ENCODE measurements at regions not wholly inside any gene's neighbourhood (a gene's known extent, or its start where the extent isn't known, plus 50 kb on each side); places are given as distances from the start of the nearest gene placed in this dataset.

DNA sequence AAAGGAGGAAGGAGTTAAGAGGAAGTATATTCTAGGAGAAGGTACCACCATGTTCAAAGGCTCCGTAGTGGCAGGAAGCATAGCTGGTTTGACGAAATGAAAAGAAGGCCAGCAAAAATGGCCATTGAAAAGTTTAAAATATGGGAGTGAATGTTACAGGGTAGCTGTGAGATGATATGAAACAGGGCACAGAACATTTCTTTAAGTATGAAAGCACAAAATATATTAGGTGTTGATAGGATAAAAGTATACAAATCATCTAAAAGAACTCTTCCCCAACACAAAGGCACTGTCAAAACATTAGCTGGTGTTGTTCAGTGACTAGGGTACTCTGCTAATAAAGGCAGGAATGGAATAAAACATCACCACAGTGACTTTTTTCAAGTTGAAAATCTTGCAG is 216.2 kb downstream of the LRRN1 start:
- Mint-ChIP-seq H3K9me3 (ENCODE audit: insufficient read depth) (peaks cover 2% of the 10 kb centered on the region), H3K4me1 (peaks cover 12% of the 10 kb centered on the region), H3K27ac (no peak overlapping the region), H3K27me3 (no peaks in the 10 kb centered on the region), H3K4me3 (no peak overlapping the region)
- Histone ChIP-seq H3K9me3 (ENCODE audit: control extremely low read depth in 1 of 3, control insufficient read depth in 2 of 3, insufficient read depth in 1 of 3, low read length in 2 of 3) (peaks cover 0 to 6% (median 0%) of the 10 kb centered on the region in 3 donors), H3K36me3 (replicated peaks in 1 of 2; ENCODE audit: control extremely low read depth in 1 of 2, control insufficient read depth in 1 of 2, extremely low read depth in 1 of 2, insufficient read depth in 2 of 2, low read length in 1 of 2) (no peaks in the 10 kb centered on the region), H3K4me3 (ENCODE audit: control extremely low read depth in 1 of 5, extremely low read depth in 1 of 5, insufficient read depth in 1 of 5, low read depth in 2 of 5, low read length in 4 of 5) (no peak overlapping the region), H3K27ac (ENCODE audit: low read length in 2 of 2) (no peak overlapping the region), H3K79me2 (ENCODE audit: control insufficient read depth, insufficient read depth, low read length) (no peaks in the 10 kb centered on the region), H3K27me3 (replicated peaks in 1 of 4; ENCODE audit: control extremely low read depth in 1 of 4, control insufficient read depth in 3 of 4, insufficient read depth in 4 of 4, low read length in 3 of 4) (no peaks in the 10 kb centered on the region), H4K20me1 (ENCODE audit: control insufficient read depth, insufficient read depth, low read length, poor library complexity, severe bottlenecking) (no peaks in the 10 kb centered on the region), H3K4me1 (ENCODE audit: control insufficient read depth in 2 of 2, insufficient read depth in 2 of 2, low read length in 2 of 2) (peaks cover 4 to 9% of the 10 kb centered on the region in 2 donors), H3K4me2 (replicated peaks; ENCODE audit: low read depth, low read length, poor library complexity, severe bottlenecking) (peak overlapping the region; percentile 1), H2AFZ (ENCODE audit: insufficient read depth, low read depth, low read length, poor library complexity, severe bottlenecking) (no peak overlapping the region), H3K9ac (ENCODE audit: low read length) (no peak overlapping the region)
- POLR2A ChIA-PET, result no interaction called here
- intact Hi-C loops (cut with micrococcal nuclease), result no loop called here
- CTCF ChIA-PET, result interaction anchor here (1.7 kb wide), 1 partner anchor 16 kb away, joined by 3 read pairs; no protein-coding TSS in a partner anchor
- WGBS (ENCODE audit: insufficient coverage), result 21% methylated on average over 2 of the region's 2 CpGs
- TF ChIP-seq, protein P1, sequence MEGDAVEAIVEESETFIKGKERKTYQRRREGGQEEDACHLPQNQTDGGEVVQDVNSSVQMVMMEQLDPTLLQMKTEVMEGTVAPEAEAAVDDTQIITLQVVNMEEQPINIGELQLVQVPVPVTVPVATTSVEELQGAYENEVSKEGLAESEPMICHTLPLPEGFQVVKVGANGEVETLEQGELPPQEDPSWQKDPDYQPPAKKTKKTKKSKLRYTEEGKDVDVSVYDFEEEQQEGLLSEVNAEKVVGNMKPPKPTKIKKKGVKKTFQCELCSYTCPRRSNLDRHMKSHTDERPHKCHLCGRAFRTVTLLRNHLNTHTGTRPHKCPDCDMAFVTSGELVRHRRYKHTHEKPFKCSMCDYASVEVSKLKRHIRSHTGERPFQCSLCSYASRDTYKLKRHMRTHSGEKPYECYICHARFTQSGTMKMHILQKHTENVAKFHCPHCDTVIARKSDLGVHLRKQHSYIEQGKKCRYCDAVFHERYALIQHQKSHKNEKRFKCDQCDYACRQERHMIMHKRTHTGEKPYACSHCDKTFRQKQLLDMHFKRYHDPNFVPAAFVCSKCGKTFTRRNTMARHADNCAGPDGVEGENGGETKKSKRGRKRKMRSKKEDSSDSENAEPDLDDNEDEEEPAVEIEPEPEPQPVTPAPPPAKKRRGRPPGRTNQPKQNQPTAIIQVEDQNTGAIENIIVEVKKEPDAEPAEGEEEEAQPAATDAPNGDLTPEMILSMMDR (IDR thresholded peaks at IDR 0.05), result no peak
- TF ChIP-seq EZH2 (IDR thresholded peaks at IDR 0.05; ENCODE audit: borderline replicate concordance, insufficient read depth, low read depth, low read length, poor library complexity, severe bottlenecking), result no peak
- ATAC-seq (ENCODE audit: low read depth), result no peak
- DNase-seq, result no peak

DNA sequence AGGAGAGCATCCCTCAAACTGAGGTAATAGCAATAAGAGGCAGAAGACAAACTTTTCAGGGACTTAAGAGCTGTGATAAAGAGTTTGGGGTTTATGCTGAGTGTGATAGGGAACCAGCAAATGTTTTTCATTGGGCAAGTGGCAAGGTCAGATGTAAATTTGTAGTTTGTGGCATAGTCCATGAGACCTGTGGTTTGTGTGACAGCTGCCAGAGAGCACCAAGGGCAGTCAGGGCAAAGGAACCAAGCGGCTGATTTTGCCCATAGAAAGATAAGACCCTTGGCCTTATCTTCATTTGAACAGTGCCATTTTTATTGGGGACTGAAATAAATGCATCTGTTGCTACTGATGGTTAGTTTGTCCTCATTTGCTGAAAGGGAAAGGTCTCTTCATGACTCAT is 220.3 kb downstream of the LRRN1 start:
- intact Hi-C loops (cut with micrococcal nuclease), result no loop called here

More for the DNA sequence above, 220.3 kb downstream of the LRRN1 start:
- ChIA-PET POLR2A (no interaction called here), CTCF (no interaction called here)
- H3K27ac ChIP-seq (ENCODE audit: low read length in 2 of 2), result no peak overlapping the region
- no peaks in the 10 kb centered on the region for H3K27me3 Mint-ChIP-seq
- H3K27me3 ChIP-seq (replicated peaks in 1 of 4; ENCODE audit: control extremely low read depth in 1 of 4, control insufficient read depth in 3 of 4, insufficient read depth in 4 of 4, low read length in 3 of 4), result no peaks in the 10 kb centered on the region
- H4K20me1 ChIP-seq (ENCODE audit: control insufficient read depth, insufficient read depth, low read length, poor library complexity, severe bottlenecking), result no peaks in the 10 kb centered on the region
- H3K36me3 ChIP-seq (replicated peaks in 1 of 2; ENCODE audit: control extremely low read depth in 1 of 2, control insufficient read depth in 1 of 2, extremely low read depth in 1 of 2, insufficient read depth in 2 of 2, low read length in 1 of 2), result no peaks in the 10 kb centered on the region
- H2AFZ ChIP-seq (ENCODE audit: insufficient read depth, low read depth, low read length, poor library complexity, severe bottlenecking), result no peak overlapping the region
- H3K9ac ChIP-seq (ENCODE audit: low read length), result no peak overlapping the region
- WGBS (ENCODE audit: insufficient coverage), result 80% methylated on average over 1 of the region's 1 CpG
- no peak overlapping the region for H3K27ac Mint-ChIP-seq
- peaks cover 12% of the 10 kb centered on the region for H3K4me1 Mint-ChIP-seq
- H3K4me2 ChIP-seq (replicated peaks; ENCODE audit: low read depth, low read length, poor library complexity, severe bottlenecking), result no peak overlapping the region
- peaks cover 0 to 6% (median 0%) of the 10 kb centered on the region in 3 donors for H3K9me3 ChIP-seq (ENCODE audit: control extremely low read depth in 1 of 3, control insufficient read depth in 2 of 3, insufficient read depth in 1 of 3, low read length in 2 of 3)
- no peak overlapping the region for H3K4me3 ChIP-seq (ENCODE audit: control extremely low read depth in 1 of 5, extremely low read depth in 1 of 5, insufficient read depth in 1 of 5, low read depth in 2 of 5, low read length in 4 of 5)
- TF ChIP-seq, protein P1 (IDR thresholded peaks at IDR 0.05), result no peak
- no peak for TF ChIP-seq EZH2 (IDR thresholded peaks at IDR 0.05; ENCODE audit: borderline replicate concordance, insufficient read depth, low read depth, low read length, poor library complexity, severe bottlenecking)
- peaks cover 2% of the 10 kb centered on the region for H3K9me3 Mint-ChIP-seq (ENCODE audit: insufficient read depth)
- H3K4me1 ChIP-seq (ENCODE audit: control insufficient read depth in 2 of 2, insufficient read depth in 2 of 2, low read length in 2 of 2), result peaks cover 4 to 9% of the 10 kb centered on the region in 2 donors
- no peaks in the 10 kb centered on the region for H3K79me2 ChIP-seq (ENCODE audit: control insufficient read depth, insufficient read depth, low read length)
- no peak overlapping the region for H3K4me3 Mint-ChIP-seq
- ATAC-seq (ENCODE audit: low read depth) (no peak), DNase-seq (no peak)

Data from B cell (primary cell).